IMR-90 (cell line): ENCODE measurements at regions not wholly inside any gene's neighbourhood (a gene's known extent, or its start where the extent isn't known, plus 50 kb on each side); places are given as distances from the start of the nearest gene placed in this dataset.

ENCODE experiments used
- ATAC-seq: fragments of 200-7000 bp; cut with Tn5 transposase; 2 replicates; pipeline ENCODE4 v1.9.1; 2020; ENCODE audit warnings: low read depth, mild to moderate bottlenecking, moderate library complexity
- BruUV-seq: library from RNA; stranded (reverse); fragments of 400-500 nt; replicated peaks from 2 replicates; lab custom pipeline; 2021; lab: Mats Ljungman, UMichigan
- CTCF ChIA-PET: fragments of 300-600 bp; formaldehyde crosslinking; extraction: SDS; loops from one replicate; lab custom pipeline; 2021; ENCODE audit warnings: antibody characterized with exemption; lab: Yijun Ruan, JAX
- POLR2A ChIA-PET: fragments of 300-600 bp; sonication (Branson Sonifier 250); formaldehyde crosslinking; loops from one replicate; lab custom pipeline; 2022; ENCODE audit warnings: antibody characterized with exemption; ENCODE audit not compliant: unreplicated experiment; lab: Charles Lee
- DNase-seq: peaks from one replicate; pipeline ENCODE4 v3.0.0; 2013
- H2AFZ ChIP-seq: replicated peaks from 2 replicates; pipeline ENCODE3; 2013; ENCODE audit warnings: low read length, mild to moderate bottlenecking; ENCODE audit not compliant: poor library complexity
- H2AK5ac ChIP-seq: 2 replicates; pipeline ENCODE4 v1.6.1; 2013; ENCODE audit warnings: low read depth, low read length, inconsistent platforms
- H2AK9ac ChIP-seq: replicated peaks from 2 replicates; pipeline ENCODE3; 2013; ENCODE audit warnings: mild to moderate bottlenecking, low read depth, low read length, moderate library complexity; ENCODE audit not compliant: poor library complexity
- H2BK120ac ChIP-seq: 2 replicates; pipeline ENCODE4 v1.6.1; 2013; ENCODE audit warnings: low read depth, low read length, inconsistent platforms
- H2BK15ac ChIP-seq: 3 replicates; pipeline ENCODE4 v1.6.1; 2013; ENCODE audit warnings: low read depth, low read length, inconsistent platforms
- H2BK20ac ChIP-seq: 2 replicates; pipeline ENCODE4 v1.6.1; 2013; ENCODE audit warnings: low read depth, mild to moderate bottlenecking, inconsistent platforms, low read length, moderate library complexity
- H2BK5ac ChIP-seq: 2 replicates; pipeline ENCODE4 v1.6.1; 2013; ENCODE audit warnings: mild to moderate bottlenecking, low read depth, low read length, inconsistent platforms; ENCODE audit not compliant: poor library complexity, severe bottlenecking
- H3K14ac ChIP-seq: replicated peaks from 2 replicates; pipeline ENCODE4 v1.6.1; 2013; ENCODE audit warnings: low read depth, low read length, inconsistent platforms
- H3K18ac ChIP-seq: 2 replicates; pipeline ENCODE4 v1.6.1; 2013; ENCODE audit warnings: low read depth, low read length, control low read depth
- H3K23ac ChIP-seq: 2 replicates; pipeline ENCODE4 v1.6.1; 2013; ENCODE audit warnings: low read depth, low read length, inconsistent platforms
- H3K27ac ChIP-seq: 2 replicates; pipeline ENCODE4 v1.5.1; 2013; ENCODE audit warnings: mild to moderate bottlenecking, control low read depth, low read length; ENCODE audit not compliant: insufficient read depth
- H3K27me3 ChIP-seq: 2 replicates; pipeline ENCODE4 v1.6.1; 2013; ENCODE audit warnings: low read length; ENCODE audit not compliant: control insufficient read depth, insufficient read depth
- H3K36me3 ChIP-seq: 2 replicates; pipeline ENCODE4 v1.6.1; 2013; ENCODE audit warnings: low read length, mixed read lengths; ENCODE audit not compliant: control insufficient read depth, insufficient read depth
- H3K4ac ChIP-seq: 2 replicates; pipeline ENCODE4 v1.6.1; 2013; ENCODE audit warnings: low read depth, low read length, inconsistent platforms
- H3K4me1 ChIP-seq: 2 replicates; pipeline ENCODE4 v1.6.1; 2013; ENCODE audit warnings: low read length, mixed read lengths; ENCODE audit not compliant: control insufficient read depth, insufficient read depth
- H3K4me2 ChIP-seq: 2 replicates; pipeline ENCODE4 v1.6.1; 2013; ENCODE audit warnings: low read depth, mild to moderate bottlenecking, control low read depth, low read length, moderate library complexity
- H3K4me3 ChIP-seq: 2 replicates; pipeline ENCODE4 v1.5.1; 2013; ENCODE audit warnings: low read depth, mild to moderate bottlenecking, control low read depth, low read length, moderate library complexity; ENCODE audit not compliant: insufficient read depth
- H3K56ac ChIP-seq: 2 replicates; pipeline ENCODE4 v1.6.1; 2013; ENCODE audit warnings: low read length, inconsistent platforms; ENCODE audit not compliant: insufficient read depth; ENCODE audit errors: extremely low read depth
- H3K79me1 ChIP-seq, 2 experiments: 2 replicates each; pipeline ENCODE4 v1.6.1; 2013; ENCODE audit warnings: low read length in 2 of 2, inconsistent platforms in 1 of 2, low read depth in 1 of 2
- H3K9ac ChIP-seq: 2 replicates; pipeline ENCODE4 v1.6.1; 2013; ENCODE audit warnings: low read depth, low read length, control low read depth
- H3K9me1 ChIP-seq: 2 replicates; pipeline ENCODE4 v1.6.1; 2013; ENCODE audit warnings: low read length, inconsistent platforms; ENCODE audit not compliant: insufficient read depth
- H3K9me3 ChIP-seq: 2 replicates; pipeline ENCODE4 v1.6.1; 2013; ENCODE audit warnings: low read length; ENCODE audit not compliant: control insufficient read depth, insufficient read depth
- H4K20me1 ChIP-seq: 2 replicates; pipeline ENCODE4 v1.6.1; 2013; ENCODE audit warnings: low read length, inconsistent platforms; ENCODE audit not compliant: insufficient read depth
- H4K5ac ChIP-seq: 2 replicates; pipeline ENCODE4 v1.6.1; 2013; ENCODE audit warnings: mild to moderate bottlenecking, low read depth, low read length, control low read depth
- H4K8ac ChIP-seq, 2 experiments: 2 replicates each; pipeline ENCODE4 v1.6.1; 2013; ENCODE audit warnings: low read depth in 2 of 2, low read length in 2 of 2, control low read depth in 1 of 2, inconsistent platforms in 1 of 2
- H4K91ac ChIP-seq: 2 replicates; pipeline ENCODE4 v1.6.1; 2013; ENCODE audit warnings: low read depth, low read length, inconsistent platforms; ENCODE audit not compliant: insufficient read depth
- ELK1 ChIP-seq: fragments of 150-350 bp; IDR thresholded peaks from 2 replicates; pipeline ENCODE4 v1.6.1; 2016; ENCODE audit warnings: low read depth, mild to moderate bottlenecking, low read length, moderate library complexity, borderline replicate concordance
- USF2 ChIP-seq: fragments of 150-350 bp; IDR thresholded peaks from 2 replicates; pipeline ENCODE4 v1.6.1; 2017; ENCODE audit warnings: mild to moderate bottlenecking, antibody characterized with exemption, low read length, low read depth
- WGBS, 2 experiments: methylation state at CpG; one replicate each; pipeline versions ENCODE4 v1.1.5 to v1.1.7; 2013; ENCODE audit warnings: missing lambda C conversion rate in 2 of 2; ENCODE audit not compliant: insufficient read length in 1 of 2; ENCODE audit errors: extremely low coverage in 2 of 2; 5-methylcytosine and 5-hydroxymethylcytosine counted together
- dilution Hi-C: fragments of 300-500 bp; cut with HindIII; formaldehyde crosslinking; loops from one replicate; pipeline ENCODE4 v1.14.3; 2018; ENCODE audit warnings: low sequenced_read_pairs; ENCODE audit not compliant: unreplicated experiment
- in situ Hi-C: fragments of 300-500 bp; cut with MboI; formaldehyde crosslinking; loops from 3 replicates; pipeline ENCODE4 v1.14.3; 2019; ENCODE audit warnings: low sequenced_read_pairs, inconsistent platforms, mixed read lengths
- intact Hi-C: fragments of 100-400 bp; cut with micrococcal nuclease; formaldehyde crosslinking; loops from 2 replicates; pipeline ENCODE4 v1.10.0; 2022

GRCh38 chr5:21140987-21141386, 1153.0 kb upstream of the CDH18 start:
- Histone ChIP-seq H4K5ac (no peak overlapping the region), H2BK20ac (no peak overlapping the region), H3K4me2 (no peak overlapping the region), H3K36me3 (no peaks in the 10 kb centered on the region), H3K18ac (no peak overlapping the region), H2BK120ac (no peak overlapping the region), H2AK9ac (no peak overlapping the region), H3K9me1 (no peaks in the 10 kb centered on the region), H3K56ac (no peak overlapping the region), H4K8ac (no peak overlapping the region), H4K91ac (no peak overlapping the region), H3K27me3 (no peaks in the 10 kb centered on the region), H3K4me1 (no peaks in the 10 kb centered on the region), H3K9me3 (no peaks in the 10 kb centered on the region), H2AFZ (no peak overlapping the region), H3K79me1 (no peaks in the 10 kb centered on the region), H3K23ac (no peak overlapping the region), H4K20me1 (no peaks in the 10 kb centered on the region), H2BK15ac (no peak overlapping the region), H2BK5ac (no peak overlapping the region), H3K27ac (no peak overlapping the region), H3K9ac (no peak overlapping the region), H3K4me3 (no peak overlapping the region), H2AK5ac (no peak overlapping the region), H3K14ac (no peak overlapping the region), H3K4ac (no peak overlapping the region)
- ChIA-PET POLR2A (no interaction called here), CTCF (no interaction called here)
- TF ChIP-seq ELK1 = no peak
- no peak for TF ChIP-seq USF2
- ATAC-seq (no peak), DNase-seq (no peak)
- in situ Hi-C loops (no loop called here), dilution Hi-C loops (no loop called here), intact Hi-C loops (loop anchor here (5.0 kb wide), 1 partner anchor 199 kb away; no protein-coding TSS in a partner anchor)
- BruUV-seq = no TSS peak
- WGBS, 2 experiments = no CpG with 5 or more reads among the region's 13 CpGs
